ENCODE measurements at regions not wholly inside any gene's neighbourhood (a gene's known extent, or its start where the extent isn't known, plus 50 kb on each side); places are given as distances from the start of the nearest gene placed in this dataset.

DNA sequence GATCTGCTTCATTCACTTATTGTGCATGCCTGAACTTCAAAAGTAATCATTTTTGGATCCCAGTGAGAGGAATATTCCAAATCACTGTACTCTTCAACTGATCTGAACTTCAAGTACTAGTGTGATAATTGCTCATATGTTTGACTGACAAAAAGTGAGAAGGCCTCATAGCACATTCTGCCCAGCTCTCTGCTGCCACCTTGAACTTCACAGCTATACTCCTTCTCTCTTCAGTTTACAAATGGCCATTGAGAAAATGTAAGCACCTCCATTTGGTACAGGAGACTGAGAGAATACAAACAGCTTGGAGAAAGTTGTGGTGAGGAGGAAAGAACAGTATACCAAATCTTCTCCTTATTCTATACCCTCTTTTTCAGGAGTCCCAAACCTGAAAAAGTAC, 946.0 kb upstream of the CHAC2 start:
- DNase-seq = no peak

- DNase-seq = no peak
These were observed 948.6 kb upstream of the CHAC2 start for GRCh38 chr2:52818958-52819357.

DNA sequence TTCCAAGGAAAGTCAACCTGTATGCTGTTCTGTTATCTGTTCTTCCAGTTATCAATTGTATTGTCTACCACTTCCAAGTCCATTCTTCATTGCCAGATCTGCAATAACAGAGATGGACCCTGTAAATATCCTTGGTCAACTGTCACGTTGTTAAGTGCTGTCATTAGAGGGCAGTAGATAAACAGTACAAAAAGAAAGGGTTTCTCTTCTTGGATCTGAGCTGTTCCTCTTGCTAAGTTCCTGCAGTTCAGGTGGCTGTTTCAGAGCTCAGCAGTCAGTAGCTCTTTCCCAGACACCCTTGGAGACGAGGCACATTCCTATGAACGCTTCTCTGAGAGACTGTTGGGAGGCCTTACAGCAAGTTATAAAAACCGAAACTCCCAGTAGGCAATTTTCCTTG, 957.1 kb upstream of the CHAC2 start:
- DNase-seq = peak; percentile 0

DNA sequence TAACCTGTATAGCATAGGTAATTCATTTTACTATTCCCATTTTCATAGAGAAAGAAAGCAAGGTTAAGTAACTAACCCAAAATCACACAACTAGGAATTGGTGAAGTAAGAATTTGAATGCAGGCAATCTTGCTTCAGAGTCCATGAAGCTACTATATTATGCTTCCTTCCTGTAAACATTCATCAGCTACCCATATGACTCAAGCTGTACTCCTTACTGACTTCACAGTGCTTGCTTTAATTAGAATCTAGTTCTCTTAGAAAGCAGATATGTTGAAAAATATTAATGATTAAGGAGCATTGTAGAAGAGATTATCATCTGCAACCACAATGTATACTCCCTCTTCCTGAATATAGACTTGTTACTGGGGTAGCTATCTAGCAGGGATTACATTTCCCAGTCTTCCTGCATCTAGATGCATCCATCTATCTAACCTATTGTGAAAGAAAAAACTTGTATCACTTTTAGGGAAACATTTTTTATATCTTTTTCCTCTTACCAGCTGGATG, 961.6 kb upstream of the CHAC2 start:
- DNase-seq = no peak

DNA sequence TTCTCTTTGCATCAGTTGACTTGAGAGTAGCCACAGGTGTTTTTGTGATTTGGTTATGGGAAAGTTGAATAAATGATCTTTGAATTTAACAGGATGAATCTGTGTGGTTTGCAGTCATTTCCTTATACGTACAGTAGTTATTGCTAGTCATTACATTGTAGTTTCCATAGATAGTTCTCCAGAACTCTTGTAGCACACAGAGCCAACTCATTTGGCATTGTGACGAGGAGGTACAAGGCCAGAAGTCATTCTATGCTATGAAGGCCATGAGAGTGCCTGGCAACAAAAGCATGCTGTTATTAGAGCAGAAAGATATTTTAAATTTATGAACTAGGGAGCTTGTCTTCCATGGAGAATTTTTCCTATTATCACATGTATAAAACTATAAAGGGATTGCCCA, 973.0 kb upstream of the CHAC2 start:
- no peak for DNase-seq

GRCh38 chr2:52779446-52779845, 988.2 kb upstream of the CHAC2 start:
- no peak for DNase-seq

DNA sequence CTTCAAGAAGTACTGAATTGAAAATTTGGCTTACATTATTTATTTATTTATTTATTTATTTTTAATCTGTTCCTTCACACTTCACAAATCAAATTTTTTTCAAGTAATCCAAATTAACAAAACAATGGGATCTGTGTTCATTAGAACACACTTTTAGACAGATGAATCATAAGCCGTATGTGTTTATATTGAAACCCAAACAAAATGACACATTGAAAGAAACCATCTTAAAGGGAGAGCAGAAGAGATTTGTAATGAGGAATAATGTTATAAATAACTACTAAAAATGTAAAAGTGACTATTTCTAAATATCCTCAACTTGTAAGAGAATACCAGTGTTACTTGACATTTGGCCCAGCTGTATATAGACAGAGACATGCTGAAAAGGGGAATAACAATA, 991.0 kb upstream of the CHAC2 start:
- no peak for DNase-seq

DNA sequence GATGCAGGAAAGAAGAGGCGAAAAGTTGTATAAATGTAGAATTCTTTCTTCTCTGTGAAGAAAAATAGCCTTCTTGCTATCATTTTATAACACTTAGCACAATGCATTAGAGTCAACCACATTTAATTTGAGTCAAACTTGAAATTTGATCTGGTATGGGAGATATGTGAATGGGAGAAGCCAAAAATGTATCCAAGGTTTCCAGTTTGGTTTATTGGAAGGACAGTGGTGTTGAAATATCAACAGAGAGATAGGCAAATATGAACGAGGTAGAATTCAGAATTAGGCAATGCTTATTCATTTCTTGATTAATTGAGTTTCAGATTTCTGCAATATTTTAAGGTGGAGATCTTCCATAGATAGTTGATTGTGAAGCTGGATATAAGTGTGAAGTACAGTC, 991.9 kb upstream of the CHAC2 start:
- DNase-seq = no peak

GRCh38 chr2:52765735-52766134, 1001.9 kb upstream of the CHAC2 start:
- DNase-seq = no peak

DNA sequence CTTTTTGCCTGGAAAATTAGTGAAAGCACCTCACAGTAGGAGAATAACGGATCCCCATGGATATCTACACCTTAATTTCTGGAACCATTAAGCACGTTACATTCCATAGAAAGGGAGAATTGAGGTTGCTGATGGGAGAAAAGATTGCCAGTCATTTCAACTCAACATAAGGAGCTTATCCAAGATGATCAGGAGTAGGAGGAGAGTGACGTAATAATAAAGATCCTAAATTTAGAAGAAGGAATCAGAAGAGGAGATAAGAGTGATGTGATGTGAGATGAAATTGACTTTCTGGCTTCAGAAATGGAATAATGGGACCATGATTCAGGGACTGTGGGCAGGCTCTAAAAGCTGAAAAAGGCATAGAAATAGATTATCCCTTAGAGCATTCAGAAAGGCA, 1017.8 kb upstream of the CHAC2 start:
- no peak for DNase-seq

DNA sequence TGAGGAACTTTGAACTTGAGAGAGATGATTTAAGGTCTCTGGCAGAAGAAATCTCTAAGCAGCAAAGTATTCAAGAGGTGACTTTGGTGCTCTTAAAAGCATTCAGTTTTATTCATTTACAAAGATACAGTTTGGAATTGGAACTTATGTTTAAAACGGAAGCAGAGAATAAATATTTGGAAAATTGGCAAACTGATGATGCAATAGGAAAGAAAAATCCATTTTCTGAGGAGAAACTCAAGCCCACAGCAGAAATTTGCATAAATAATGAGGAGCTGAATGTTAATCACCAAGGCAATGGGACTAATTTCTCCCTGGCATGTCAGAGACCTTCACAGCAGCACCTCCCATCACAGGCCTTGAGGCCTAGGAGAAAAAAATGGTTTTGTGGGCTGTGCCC, 1022.5 kb upstream of the CHAC2 start:
- DNase-seq = no peak

DNA sequence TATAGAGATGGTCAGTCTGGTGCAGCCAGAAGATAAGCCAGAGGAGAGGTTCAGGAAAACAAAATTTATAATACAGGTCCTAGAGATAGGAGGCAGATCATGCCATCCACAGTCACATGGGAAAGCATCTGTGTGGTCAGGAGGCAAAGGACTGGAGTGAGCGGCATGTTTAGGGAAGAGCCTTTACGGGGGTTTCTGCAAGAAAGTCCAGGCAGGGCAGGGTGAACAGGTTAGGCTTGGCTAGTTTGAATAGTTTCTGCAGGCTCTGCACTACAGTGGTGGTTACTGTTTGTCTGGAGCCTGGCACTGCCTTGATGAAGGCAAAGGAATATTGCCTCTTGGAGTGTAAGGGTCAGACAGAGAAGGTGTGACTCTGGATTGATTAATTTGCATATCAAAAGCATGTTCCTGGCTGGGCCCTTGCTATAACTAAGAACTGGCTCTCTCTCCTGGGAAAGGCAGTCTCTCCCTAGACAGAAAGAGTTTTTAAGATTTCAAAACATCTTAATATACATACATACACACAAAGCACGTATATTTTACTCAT, 1034.7 kb upstream of the CHAC2 start:
- DNase-seq = no peak

- DNase-seq = no peak
These were observed 1043.0 kb upstream of the CHAC2 start for GRCh38 chr2:52724585-52724984.

- DNase-seq = no peak
These were observed 1049.8 kb upstream of the CHAC2 start for GRCh38 chr2:52717836-52718235.

- DNase-seq = no peak
These were observed 1056.6 kb upstream of the CHAC2 start for GRCh38 chr2:52710810-52711618.

DNA sequence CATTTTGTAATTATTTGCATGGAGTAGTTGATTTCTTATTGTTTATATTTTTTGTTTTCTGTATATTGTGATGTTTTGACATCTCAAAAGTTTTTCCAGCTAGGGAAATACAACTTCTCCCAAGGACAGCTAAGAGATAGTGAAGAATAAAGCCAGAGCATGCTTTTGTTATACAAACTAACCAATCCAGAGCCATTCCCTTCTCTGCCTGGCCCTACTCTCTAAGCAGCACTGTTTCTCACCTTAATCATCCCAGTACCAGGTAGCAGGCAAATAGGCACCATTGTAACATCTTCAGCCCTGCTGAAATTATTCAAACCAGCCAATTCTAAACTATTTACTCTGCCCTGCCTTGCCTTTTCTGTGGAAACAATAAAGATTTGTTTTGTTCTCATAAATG, 1063.4 kb upstream of the CHAC2 start:
- no peak for DNase-seq

DNA sequence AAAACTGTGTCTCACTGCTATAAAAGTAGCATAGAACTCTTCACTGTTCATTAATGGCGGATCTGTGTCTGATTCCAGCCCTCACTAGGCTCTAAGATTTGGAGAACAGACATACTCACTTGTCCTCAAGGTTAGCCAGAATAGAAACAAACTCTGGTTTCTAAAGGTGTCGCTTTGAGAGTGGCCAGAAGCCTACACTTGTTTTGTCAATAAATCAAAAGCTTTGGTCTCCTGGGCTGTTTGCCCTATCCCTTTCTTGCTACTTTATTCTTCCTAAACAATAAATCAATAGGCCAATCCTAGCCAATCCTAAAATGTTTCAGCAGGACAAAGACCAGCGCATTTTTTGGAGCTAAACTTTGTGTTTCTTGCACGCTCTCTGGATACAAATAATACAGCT, 1064.6 kb upstream of the CHAC2 start:
- DNase-seq = no peak

DNA sequence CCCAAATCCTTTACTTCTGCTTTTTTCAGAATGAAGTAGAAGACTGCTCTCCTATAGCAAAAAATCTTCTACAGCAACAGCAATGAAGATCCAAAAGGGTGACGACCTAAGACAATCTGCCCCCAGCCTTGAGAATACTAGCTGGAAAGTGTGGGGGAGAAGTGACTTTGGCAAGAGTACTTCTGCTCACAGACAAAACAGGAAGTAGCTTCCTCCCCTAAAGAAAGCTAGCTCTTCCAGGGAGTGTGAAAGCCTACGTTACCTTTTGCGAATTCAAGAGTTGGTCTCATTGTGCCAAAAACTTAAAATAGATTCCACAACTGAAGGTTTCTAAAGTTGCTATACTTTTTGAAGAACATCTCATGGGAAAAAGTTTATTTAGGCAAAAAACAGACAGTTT, 1069.2 kb upstream of the CHAC2 start:
- DNase-seq = no peak

GRCh38 chr2:52697690-52698089, 1069.9 kb upstream of the CHAC2 start:
- no peak for DNase-seq

GRCh38 chr2:52695731-52696130, 1071.9 kb upstream of the CHAC2 start:
- no peak for DNase-seq

GRCh38 chr2:52686935-52687334, 1080.7 kb upstream of the CHAC2 start:
- no peak for DNase-seq

DNA sequence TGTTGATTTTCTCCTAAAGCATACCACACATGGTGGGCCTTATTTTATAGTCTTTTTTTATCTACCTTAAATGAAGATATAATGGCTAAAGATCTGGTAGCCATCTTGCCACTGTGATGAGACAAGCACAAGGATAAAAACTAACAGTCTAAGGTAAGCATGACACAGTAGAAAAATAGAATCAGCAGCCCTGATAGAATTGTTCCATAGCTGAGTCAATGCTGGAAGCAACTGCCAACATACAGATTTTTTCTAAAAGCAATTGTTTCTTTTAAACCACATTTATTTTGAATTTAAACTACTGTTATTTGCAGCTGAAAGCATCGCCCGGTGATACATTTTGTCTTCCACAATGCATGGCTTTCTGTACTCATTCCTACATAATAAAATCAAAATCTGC, 1091.5 kb upstream of the CHAC2 start:
- no peak for DNase-seq

- no peak for DNase-seq
These were observed 1098.9 kb upstream of the CHAC2 start for GRCh38 chr2:52668724-52669123.

GRCh38 chr2:52659546-52659945, 1108.1 kb upstream of the CHAC2 start:
- no peak for DNase-seq

- no peak for DNase-seq
These were observed 1109.0 kb upstream of the CHAC2 start for GRCh38 chr2:52658598-52658997.
